GM12892 (cell line): ENCODE measurements at regions not wholly inside any gene's neighbourhood (a gene's known extent, or its start where the extent isn't known, plus 50 kb on each side); places are given as distances from the start of the nearest gene placed in this dataset.

Source experiments
- POLR2A ChIP-seq: IDR thresholded peaks from 2 replicates; pipeline ENCODE4 v1.6.1; 2011; ENCODE audit warnings: low read depth, low read length, control low read depth
- POLR2AphosphoS5 ChIP-seq: IDR thresholded peaks from 2 replicates; pipeline ENCODE4 v1.6.1; 2011; ENCODE audit warnings: low read depth, low read length, control low read depth

- TF ChIP-seq POLR2AphosphoS5, result no peak
- no peak for TF ChIP-seq POLR2A
Observed at GRCh38 chr4:56744030-56744429, 62.9 kb upstream of the HOPX start.
